ENCODE measurements at regions not wholly inside any gene's neighbourhood (a gene's known extent, or its start where the extent isn't known, plus 50 kb on each side); places are given as distances from the start of the nearest gene placed in this dataset.
A peak's percentile ranks its signal among the peaks of the same experiment; 100 is the strongest.

DNA sequence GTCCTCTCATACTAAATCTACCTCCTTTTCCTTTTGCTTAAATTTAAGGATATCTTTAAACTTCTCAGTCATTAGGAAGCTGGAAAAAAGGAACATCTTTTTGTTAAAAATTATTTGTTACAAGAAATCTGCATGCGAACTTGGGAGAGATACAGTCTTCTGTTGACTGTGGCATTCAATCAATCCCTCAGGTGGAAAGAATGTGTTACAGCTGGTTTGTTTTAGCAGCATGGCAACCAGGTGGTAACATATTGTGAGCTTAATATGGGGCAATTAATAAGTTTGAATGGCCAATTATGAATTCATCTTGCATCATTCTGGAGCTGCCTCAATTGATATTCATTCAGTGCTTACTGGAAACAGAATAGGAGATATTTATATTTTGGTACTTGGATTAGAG, 135.0 kb downstream of the GC start:
- no peak for DNase-seq
- H3K9me3 ChIP-seq (ENCODE audit: severe bottlenecking) = no peaks in the 10 kb centered on the region
- TF ChIP-seq, protein P1, sequence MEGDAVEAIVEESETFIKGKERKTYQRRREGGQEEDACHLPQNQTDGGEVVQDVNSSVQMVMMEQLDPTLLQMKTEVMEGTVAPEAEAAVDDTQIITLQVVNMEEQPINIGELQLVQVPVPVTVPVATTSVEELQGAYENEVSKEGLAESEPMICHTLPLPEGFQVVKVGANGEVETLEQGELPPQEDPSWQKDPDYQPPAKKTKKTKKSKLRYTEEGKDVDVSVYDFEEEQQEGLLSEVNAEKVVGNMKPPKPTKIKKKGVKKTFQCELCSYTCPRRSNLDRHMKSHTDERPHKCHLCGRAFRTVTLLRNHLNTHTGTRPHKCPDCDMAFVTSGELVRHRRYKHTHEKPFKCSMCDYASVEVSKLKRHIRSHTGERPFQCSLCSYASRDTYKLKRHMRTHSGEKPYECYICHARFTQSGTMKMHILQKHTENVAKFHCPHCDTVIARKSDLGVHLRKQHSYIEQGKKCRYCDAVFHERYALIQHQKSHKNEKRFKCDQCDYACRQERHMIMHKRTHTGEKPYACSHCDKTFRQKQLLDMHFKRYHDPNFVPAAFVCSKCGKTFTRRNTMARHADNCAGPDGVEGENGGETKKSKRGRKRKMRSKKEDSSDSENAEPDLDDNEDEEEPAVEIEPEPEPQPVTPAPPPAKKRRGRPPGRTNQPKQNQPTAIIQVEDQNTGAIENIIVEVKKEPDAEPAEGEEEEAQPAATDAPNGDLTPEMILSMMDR (IDR thresholded peaks at IDR 0.05; ENCODE audit: low read depth, low read length) = no peak
- H3K27me3 ChIP-seq (ENCODE audit: insufficient read depth, low read depth, severe bottlenecking) = no peaks in the 10 kb centered on the region
- no peaks in the 10 kb centered on the region for H3K36me3 ChIP-seq
- H3K27ac ChIP-seq = no peak overlapping the region
- no peak overlapping the region for H3K4me3 ChIP-seq (ENCODE audit: low read depth, low read length)

DNA sequence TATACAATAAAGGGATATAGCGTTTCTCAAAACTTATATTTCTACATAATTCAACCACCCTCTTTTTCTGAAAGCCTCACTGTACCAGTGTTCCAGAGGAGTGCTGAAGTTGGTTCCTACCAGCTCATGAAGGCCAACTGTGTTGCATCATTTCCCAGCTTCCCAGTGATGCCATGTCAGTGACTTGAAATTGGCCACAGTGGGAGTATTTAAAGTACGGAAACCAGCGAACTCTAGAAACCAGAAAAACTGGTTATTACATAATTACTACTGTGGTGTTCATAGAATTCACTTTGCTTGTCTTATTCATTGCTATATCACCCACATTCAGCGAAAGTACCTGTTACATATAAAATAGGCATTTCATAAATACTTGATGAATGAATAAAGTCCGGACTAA, 135.4 kb downstream of the GC start:
- TF ChIP-seq, protein P1 (IDR thresholded peaks at IDR 0.05; ENCODE audit: low read depth, low read length) = no peak
- DNase-seq = no peak
- Histone ChIP-seq H3K4me3 (ENCODE audit: low read depth, low read length) (no peak overlapping the region), H3K36me3 (no peaks in the 10 kb centered on the region), H3K27me3 (ENCODE audit: insufficient read depth, low read depth, severe bottlenecking) (no peaks in the 10 kb centered on the region), H3K9me3 (ENCODE audit: severe bottlenecking) (no peaks in the 10 kb centered on the region), H3K27ac (no peak overlapping the region)

DNA sequence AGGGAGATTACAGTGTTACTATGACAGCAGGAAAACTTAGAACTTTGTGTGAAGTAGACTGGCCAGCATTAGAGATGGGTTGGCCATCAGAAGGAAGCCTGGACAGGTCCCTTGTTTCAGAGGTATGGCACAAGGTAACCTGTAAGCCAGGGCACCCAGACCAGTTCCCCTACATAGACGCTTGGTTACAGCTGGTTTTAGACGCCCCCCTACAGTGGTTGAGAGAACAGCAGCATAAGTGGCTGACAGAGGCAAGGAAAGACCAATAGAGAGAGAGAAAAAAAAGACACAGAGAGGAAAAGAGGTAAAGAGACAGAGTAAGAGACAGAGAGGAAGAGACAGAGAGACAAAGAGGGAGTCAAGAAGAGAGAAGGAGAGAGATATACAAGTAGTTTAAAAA, 144.5 kb downstream of the GC start:
- H3K36me3 ChIP-seq = no peaks in the 10 kb centered on the region
- DNase-seq = peak; percentile 11

DNA sequence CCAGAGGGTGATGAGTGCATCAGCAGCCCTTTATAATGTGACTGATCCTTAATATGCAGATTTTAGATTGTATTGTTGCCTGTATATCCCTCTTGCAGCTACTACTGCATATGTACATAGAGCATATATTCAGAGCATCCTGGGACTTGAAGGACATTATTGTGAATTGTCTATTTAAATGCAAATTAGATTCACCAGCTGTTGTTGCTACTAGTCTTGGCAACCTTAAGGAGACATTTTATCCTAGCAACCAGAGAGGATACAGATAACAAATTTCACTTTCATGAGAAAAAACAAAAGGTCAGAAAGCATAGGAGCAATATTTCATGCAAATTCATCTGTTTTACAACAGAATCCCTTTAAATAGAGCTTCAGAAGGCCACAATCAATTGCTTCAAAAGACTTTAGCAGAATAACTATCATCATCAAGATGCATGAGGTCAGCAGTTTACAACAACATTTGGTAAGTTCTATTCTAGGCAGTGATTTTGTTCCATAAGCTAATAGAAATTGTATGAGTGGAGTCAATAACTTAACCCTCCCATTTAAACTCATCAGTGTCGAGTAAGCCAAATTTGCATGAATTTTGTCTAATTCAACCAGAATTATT, 148.6 kb downstream of the GC start:
- Histone ChIP-seq H3K9me3 (ENCODE audit: severe bottlenecking) (no peaks in the 10 kb centered on the region), H3K27ac (no peak overlapping the region), H3K36me3 (no peaks in the 10 kb centered on the region), H3K27me3 (ENCODE audit: insufficient read depth, low read depth, severe bottlenecking) (no peaks in the 10 kb centered on the region), H3K4me3 (ENCODE audit: low read depth, low read length) (no peak overlapping the region)
- TF ChIP-seq, protein P1 (IDR thresholded peaks at IDR 0.05; ENCODE audit: low read depth, low read length) = no peak
- DNase-seq = no peak

More for the DNA sequence above, 144.5 kb downstream of the GC start:
- no peak overlapping the region for H3K27ac ChIP-seq
- H3K9me3 ChIP-seq (ENCODE audit: severe bottlenecking) = no peaks in the 10 kb centered on the region
- H3K4me3 ChIP-seq (ENCODE audit: low read depth, low read length) = no peak overlapping the region
- no peaks in the 10 kb centered on the region for H3K27me3 ChIP-seq (ENCODE audit: insufficient read depth, low read depth, severe bottlenecking)
- TF ChIP-seq, protein P1 (IDR thresholded peaks at IDR 0.05; ENCODE audit: low read depth, low read length) = no peak

DNA sequence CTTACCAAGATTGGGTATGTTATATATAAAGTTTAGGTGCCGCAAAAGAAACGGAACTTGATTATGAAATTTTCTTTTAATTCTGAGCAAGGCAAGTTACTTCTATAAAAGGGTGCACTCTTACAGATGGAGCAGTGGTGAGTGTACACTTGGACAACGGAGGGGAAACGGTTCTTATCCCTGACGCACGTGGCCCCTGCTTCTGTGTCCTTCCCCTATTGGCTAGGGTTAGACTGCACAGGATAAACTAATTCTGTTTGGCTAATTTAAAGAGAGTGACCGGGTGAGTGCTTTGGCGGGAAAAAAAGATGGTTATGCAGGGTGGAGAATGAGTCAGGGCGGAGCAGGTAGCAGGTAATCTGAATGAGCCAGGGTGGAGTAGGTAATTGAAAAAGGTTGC, 149.5 kb downstream of the GC start:
- H3K4me3 ChIP-seq (ENCODE audit: low read depth, low read length) = no peak overlapping the region
- DNase-seq = no peak
- no peaks in the 10 kb centered on the region for H3K36me3 ChIP-seq
- TF ChIP-seq, protein P1 (IDR thresholded peaks at IDR 0.05; ENCODE audit: low read depth, low read length) = no peak
- H3K9me3 ChIP-seq (ENCODE audit: severe bottlenecking) = no peaks in the 10 kb centered on the region
- no peak overlapping the region for H3K27ac ChIP-seq
- H3K27me3 ChIP-seq (ENCODE audit: insufficient read depth, low read depth, severe bottlenecking) = no peaks in the 10 kb centered on the region

DNA sequence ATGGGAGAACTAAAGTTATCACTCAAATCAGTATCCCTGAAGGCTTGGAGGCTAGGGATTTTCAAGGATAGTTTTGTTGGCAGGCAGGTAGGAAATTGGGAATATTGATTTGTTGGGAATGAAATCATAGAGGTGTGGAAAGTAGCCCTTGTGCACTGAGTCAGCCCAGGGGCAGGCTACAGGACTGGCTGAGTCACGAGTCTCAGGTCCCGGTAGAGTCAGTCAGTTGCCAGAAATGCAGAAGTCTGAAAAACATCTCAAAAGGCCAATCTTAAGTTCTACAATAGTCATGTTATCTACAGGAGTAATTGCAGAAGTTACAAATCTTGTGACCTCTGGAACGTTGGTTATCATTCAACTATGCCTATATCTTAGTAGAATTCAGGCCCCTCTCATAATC, 153.1 kb downstream of the GC start:
- no peak for DNase-seq
- TF ChIP-seq, protein P1 (IDR thresholded peaks at IDR 0.05; ENCODE audit: low read depth, low read length) = no peak
- H3K36me3 ChIP-seq = no peaks in the 10 kb centered on the region
- no peaks in the 10 kb centered on the region for H3K27me3 ChIP-seq (ENCODE audit: insufficient read depth, low read depth, severe bottlenecking)
- H3K9me3 ChIP-seq (ENCODE audit: severe bottlenecking) = no peaks in the 10 kb centered on the region
- H3K4me3 ChIP-seq (ENCODE audit: low read depth, low read length) = no peak overlapping the region
- no peak overlapping the region for H3K27ac ChIP-seq
